Rectal smooth muscle tissue (tissue), 1 donor: ENCODE measurements at regions not wholly inside any gene's neighbourhood (a gene's known extent, or its start where the extent isn't known, plus 50 kb on each side); places are given as distances from the start of the nearest gene placed in this dataset.
"Not testable (repeated sequence)": the region's sequence is repeated elsewhere in the genome, so short reads cannot be mapped to it uniquely, and the experiment has no call there.

Experiments used
- H3K27ac ChIP-seq: one replicate; pipeline ENCODE4 v1.7.0; 2013; ENCODE audit warnings: low read depth, low read length, inconsistent platforms
- H3K27me3 ChIP-seq: one replicate; pipeline ENCODE4 v1.7.0; 2013; ENCODE audit warnings: low read length; ENCODE audit not compliant: control insufficient read depth, insufficient read depth
- H3K36me3 ChIP-seq: one replicate; pipeline ENCODE4 v1.7.0; 2013; ENCODE audit warnings: low read length; ENCODE audit not compliant: control insufficient read depth, insufficient read depth
- H3K4me1 ChIP-seq: one replicate; pipeline ENCODE4 v1.7.0; 2013; ENCODE audit warnings: low read length; ENCODE audit not compliant: control insufficient read depth, insufficient read depth
- H3K4me3 ChIP-seq: one replicate; pipeline ENCODE4 v1.7.0; 2013; ENCODE audit warnings: low read length
- H3K9ac ChIP-seq: one replicate; pipeline ENCODE4 v1.7.0; 2013; ENCODE audit warnings: low read length

- not testable (repeated sequence) for H3K4me3 ChIP-seq, H3K9ac ChIP-seq, H3K4me1 ChIP-seq, H3K27ac ChIP-seq, H3K27me3 ChIP-seq, H3K36me3 ChIP-seq
Measured at GRCh38 chr6:14521861-14522260, 404.3 kb downstream of the CD83 start.

DNA sequence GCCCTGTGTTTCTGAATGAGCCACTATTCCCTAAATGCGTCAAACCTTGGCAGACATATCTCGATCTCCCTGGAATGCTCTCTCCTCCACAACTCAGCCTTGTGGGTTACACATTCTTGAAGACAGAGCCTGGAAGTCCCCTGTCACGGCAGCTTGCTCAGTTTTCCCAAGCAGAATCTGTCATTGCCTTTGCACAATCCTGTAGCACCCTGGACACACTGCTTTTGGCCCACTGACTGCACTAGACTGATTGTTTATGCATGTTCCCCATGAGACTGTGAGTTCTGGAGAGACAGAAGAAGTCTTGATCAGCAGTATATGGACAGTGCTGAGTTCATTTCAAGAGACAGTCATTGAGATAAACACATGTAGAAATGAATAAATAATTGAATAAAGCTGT lies 406.7 kb downstream of the CD83 start:
- no peak overlapping the region for H3K9ac ChIP-seq
- H3K4me3 ChIP-seq: no peak overlapping the region
- no peak overlapping the region for H3K27ac ChIP-seq
- H3K4me1 ChIP-seq: no peaks in the 10 kb centered on the region
- H3K27me3 ChIP-seq: no peaks in the 10 kb centered on the region
- H3K36me3 ChIP-seq: no peaks in the 10 kb centered on the region

DNA sequence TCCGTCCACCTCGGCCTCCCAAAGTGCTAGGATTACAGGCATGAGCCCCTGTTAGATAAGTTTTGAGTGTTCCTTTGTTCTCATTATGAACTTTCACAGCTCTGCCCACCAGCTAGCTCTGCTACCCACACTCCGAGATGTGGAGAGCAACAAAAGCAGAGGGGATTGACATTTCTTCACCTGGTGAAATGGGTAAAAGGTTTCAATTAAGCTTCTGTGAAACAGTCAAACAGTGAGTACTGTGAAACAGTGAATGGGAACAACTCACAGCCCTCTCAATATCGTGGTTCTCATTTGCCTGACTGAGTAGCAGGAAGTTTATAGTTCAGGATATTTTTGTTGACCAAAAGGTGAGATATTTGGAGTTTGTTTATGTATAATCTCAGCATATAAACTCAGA lies 412.8 kb downstream of the CD83 start:
- H3K36me3 ChIP-seq: no peaks in the 10 kb centered on the region
- H3K27ac ChIP-seq: no peak overlapping the region
- H3K9ac ChIP-seq: no peak overlapping the region
- H3K4me1 ChIP-seq: no peaks in the 10 kb centered on the region
- H3K4me3 ChIP-seq: no peak overlapping the region
- H3K27me3 ChIP-seq: no peaks in the 10 kb centered on the region

DNA sequence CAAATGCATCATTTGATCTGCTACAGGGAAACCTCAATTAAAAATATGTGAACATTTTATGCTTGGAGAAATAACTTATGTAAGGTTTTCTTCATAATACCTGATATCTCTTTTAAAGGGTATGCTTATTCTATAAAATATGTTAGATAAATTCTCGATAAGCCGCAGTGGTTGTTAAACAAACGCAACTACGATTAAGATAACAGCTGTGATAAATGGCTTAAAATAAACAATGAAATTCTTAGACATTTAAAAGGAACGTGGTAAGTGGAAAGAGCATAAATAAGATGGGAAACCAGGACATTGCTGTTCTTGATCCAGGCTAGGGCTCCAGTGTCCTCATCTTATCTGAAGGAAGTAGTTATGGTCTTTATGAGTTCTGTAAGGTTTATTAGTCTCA lies 415.9 kb downstream of the CD83 start:
- Histone ChIP-seq H3K27ac (no peak overlapping the region), H3K36me3 (no peaks in the 10 kb centered on the region), H3K4me3 (no peak overlapping the region), H3K9ac (no peak overlapping the region), H3K4me1 (no peaks in the 10 kb centered on the region), H3K27me3 (no peaks in the 10 kb centered on the region)

DNA sequence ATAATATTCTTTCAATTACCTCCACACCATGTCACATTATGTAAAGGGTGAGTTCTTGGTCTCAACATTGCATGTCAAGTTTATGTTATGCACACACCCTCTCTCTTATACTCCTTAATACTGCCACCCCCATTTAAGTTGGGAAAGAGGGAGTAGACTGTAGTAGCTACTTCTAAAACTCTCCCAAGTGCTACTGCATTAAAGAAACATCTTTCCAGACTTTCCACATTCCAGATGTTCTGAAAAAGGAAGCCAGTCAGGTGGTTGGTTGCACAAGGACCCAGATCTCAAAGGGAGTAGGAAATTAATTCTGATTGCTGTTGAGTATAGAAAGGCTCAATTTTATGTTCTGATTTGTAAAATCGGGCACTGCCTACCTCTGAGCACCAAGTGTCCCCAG lies 419.5 kb downstream of the CD83 start:
- no peak overlapping the region for H3K27ac ChIP-seq
- H3K9ac ChIP-seq: no peak overlapping the region
- no peak overlapping the region for H3K4me3 ChIP-seq
- H3K36me3 ChIP-seq: no peaks in the 10 kb centered on the region
- no peaks in the 10 kb centered on the region for H3K27me3 ChIP-seq
- no peaks in the 10 kb centered on the region for H3K4me1 ChIP-seq

DNA sequence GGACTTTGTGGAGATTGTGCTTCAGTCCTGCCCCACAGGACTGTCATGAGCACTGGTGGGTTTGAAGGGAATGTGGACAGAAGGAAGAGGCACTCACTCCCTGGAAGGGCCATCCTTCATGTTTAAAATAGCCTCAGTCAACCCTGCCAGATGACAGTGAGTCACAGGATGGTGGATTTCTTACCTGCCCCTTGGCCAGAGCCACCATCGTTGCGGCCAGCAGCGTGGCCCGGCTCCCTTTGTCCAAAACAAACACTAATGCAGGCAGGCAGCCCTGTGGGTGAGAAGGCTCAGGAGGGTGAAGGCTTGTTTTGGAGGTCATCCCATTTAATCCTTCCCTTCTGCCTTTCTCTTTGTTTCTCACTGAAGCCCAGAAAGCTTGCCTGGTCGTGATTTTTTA lies 422.7 kb downstream of the CD83 start:
- Histone ChIP-seq H3K36me3 (no peaks in the 10 kb centered on the region), H3K4me1 (no peaks in the 10 kb centered on the region), H3K4me3 (no peak overlapping the region), H3K27me3 (no peaks in the 10 kb centered on the region), H3K27ac (no peak overlapping the region), H3K9ac (no peak overlapping the region)

DNA sequence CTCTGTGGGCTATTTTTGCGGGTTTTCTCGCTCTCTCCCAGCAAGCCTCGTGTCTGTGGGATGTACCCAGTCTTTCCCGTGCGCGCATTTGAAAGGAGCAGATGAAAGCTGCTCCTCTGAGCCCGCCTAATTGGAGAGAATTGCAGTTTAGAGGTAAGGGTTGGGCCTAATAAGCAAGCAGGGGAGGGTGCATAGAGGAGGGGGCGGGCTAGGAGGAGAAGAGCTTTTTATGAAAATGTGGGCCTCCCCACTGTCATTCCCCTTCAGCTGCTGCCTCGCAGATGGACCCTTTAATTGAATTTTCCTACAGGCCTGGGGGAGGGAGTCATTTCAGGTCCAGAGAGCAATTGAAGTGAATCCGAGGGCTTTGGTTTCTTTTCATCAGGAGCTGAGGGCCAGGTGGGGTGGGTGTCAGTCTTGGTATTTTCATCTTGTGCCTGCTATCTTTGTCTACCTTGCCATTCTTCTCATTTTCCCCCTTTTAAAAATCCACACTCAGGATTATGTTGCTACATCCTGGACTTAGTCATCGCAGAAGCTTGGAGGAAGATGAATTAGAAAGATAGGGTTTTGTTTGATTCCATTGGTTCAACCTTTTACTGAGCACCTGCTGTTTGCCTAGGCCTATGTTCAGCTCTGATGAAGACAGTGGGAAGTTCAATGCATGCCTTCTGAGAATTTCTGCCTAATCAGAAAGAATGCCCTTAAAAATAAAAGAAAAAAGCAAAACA lies 423.4 kb downstream of the CD83 start:
- Histone ChIP-seq H3K27me3 (no peaks in the 10 kb centered on the region), H3K9ac (no peak overlapping the region), H3K4me3 (no peak overlapping the region), H3K36me3 (no peaks in the 10 kb centered on the region), H3K27ac (no peak overlapping the region), H3K4me1 (no peaks in the 10 kb centered on the region)

GRCh38 chr6:14542670-14543366 lies 425.2 kb downstream of the CD83 start:
- no peak overlapping the region for H3K27ac ChIP-seq
- no peaks in the 10 kb centered on the region for H3K36me3 ChIP-seq

DNA sequence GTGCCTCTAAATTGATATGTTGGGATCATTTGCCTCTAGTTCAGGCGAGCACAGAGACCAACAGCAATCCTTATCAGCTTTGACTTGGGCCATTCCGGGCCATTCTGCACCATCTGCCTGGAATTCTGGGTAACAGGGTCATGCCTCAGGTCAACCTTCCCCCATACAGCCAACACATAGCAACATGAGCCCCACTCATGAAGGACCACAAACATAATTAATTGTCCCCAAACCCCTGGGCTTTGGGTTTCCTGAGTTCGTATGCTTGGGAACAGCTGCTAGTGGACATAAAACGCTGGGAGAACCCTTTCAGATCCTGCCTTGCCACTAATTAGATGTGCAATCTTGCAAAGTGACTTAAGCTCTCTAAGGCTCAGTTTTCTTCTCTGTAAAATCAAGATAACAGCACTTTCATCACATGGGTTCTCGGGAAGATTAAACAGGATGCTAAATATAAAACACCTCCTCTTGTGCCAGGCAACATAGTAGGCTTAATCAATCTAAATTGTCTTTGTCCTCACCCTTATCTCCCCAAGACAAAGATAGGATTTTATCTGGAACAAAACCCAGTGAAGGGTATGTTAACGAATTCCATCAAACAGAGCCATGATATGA lies 426.5 kb downstream of the CD83 start:
- Histone ChIP-seq H3K27ac (no peak overlapping the region), H3K9ac (no peak overlapping the region), H3K27me3 (no peaks in the 10 kb centered on the region), H3K4me3 (no peak overlapping the region), H3K36me3 (no peaks in the 10 kb centered on the region), H3K4me1 (no peaks in the 10 kb centered on the region)

More at GRCh38 chr6:14542670-14543366, 425.2 kb downstream of the CD83 start:
- H3K9ac ChIP-seq: no peak overlapping the region
- H3K4me1 ChIP-seq: no peaks in the 10 kb centered on the region
- H3K27me3 ChIP-seq: no peaks in the 10 kb centered on the region
- no peak overlapping the region for H3K4me3 ChIP-seq

GRCh38 chr6:14544666-14545065 lies 427.1 kb downstream of the CD83 start:
- no peak overlapping the region for H3K9ac ChIP-seq
- H3K4me1 ChIP-seq: no peaks in the 10 kb centered on the region
- no peaks in the 10 kb centered on the region for H3K36me3 ChIP-seq
- H3K27me3 ChIP-seq: no peaks in the 10 kb centered on the region
- no peak overlapping the region for H3K27ac ChIP-seq
- H3K4me3 ChIP-seq: no peak overlapping the region

DNA sequence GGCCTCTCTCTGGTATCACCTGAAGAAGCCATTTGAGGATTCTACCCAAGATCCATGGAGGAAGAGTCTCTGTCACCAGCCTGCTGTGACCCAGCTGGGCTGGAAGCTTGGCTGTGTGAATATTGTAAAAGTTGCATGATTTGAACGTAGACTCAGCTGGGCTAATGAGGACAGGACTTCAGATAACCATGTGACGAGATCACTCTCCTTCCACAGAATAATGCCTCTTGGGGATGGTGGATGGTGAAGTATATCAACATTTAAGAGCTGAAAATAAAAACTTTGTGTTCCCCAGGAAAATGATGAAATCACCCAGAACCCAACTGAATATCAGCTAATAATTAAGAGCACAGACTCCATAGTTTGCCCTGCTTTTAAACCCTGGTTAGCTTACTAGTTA lies 427.9 kb downstream of the CD83 start:
- Histone ChIP-seq H3K9ac (no peak overlapping the region), H3K4me1 (no peaks in the 10 kb centered on the region), H3K36me3 (no peaks in the 10 kb centered on the region), H3K4me3 (no peak overlapping the region), H3K27me3 (no peaks in the 10 kb centered on the region), H3K27ac (no peak overlapping the region)

DNA sequence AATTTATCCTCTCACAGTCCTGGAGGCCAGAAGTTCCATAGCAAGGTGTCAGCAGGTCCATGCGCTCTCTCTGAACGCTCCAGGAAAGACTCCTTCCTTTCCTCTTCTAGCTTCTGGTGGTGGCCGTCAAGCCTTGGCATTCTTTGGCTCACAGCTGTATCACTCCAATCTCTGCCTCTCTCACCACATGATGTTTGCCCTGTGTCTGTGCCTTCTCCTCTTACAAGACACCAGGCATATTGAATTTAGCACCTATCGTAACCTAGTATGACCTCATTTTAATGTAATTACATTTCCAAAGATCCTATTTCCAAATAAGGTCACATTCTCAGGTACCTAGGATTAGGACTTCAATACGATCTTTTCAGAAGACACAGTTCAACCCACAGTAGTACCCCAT lies 428.5 kb downstream of the CD83 start:
- Histone ChIP-seq H3K36me3 (no peaks in the 10 kb centered on the region), H3K4me1 (no peaks in the 10 kb centered on the region), H3K9ac (no peak overlapping the region)

More for the DNA sequence above, 428.5 kb downstream of the CD83 start:
- Histone ChIP-seq H3K27me3 (no peaks in the 10 kb centered on the region), H3K4me3 (no peak overlapping the region), H3K27ac (no peak overlapping the region)
